ENCODE measurements at regions not wholly inside any gene's neighbourhood (a gene's known extent, or its start where the extent isn't known, plus 50 kb on each side); places are given as distances from the start of the nearest gene placed in this dataset.

- no TSS peak for BruUV-seq (replicated peaks)
- ChIA-PET CTCF (interaction anchor here (2.2 kb wide), 1 partner anchor 7 kb away, joined by 7 read pairs; no protein-coding TSS in a partner anchor), POLR2A (no interaction called here)
- Histone ChIP-seq H3K36me3 (ENCODE audit: control insufficient read depth, insufficient read depth, low read length) (no peaks in the 10 kb centered on the region), H3K4me1 (peaks cover 20% of the 10 kb centered on the region), H3K4me3 (ENCODE audit: low read depth, low read length) (no peak overlapping the region), H3K9me3 (no peaks in the 10 kb centered on the region), H3K27me3 (replicated peaks; ENCODE audit: control insufficient read depth, insufficient read depth, low read length) (no peaks in the 10 kb centered on the region)
- intact Hi-C loops (cut with micrococcal nuclease; ENCODE audit: unreplicated experiment): no loop called here
- no peak for TF ChIP-seq CTCF (IDR thresholded peaks at IDR 0.05; ENCODE audit: insufficient read depth in 1 of 2, low read depth in 1 of 2, low read length in 1 of 2, severe bottlenecking in 1 of 2, unreplicated experiment in 1 of 2)
- no peaks in the 10 kb centered on the region for H3K36me3 Mint-ChIP-seq (ENCODE audit: insufficient read depth, unreplicated experiment)
- no peak for DNase-seq
- no peak overlapping the region for H3K4me3 Mint-ChIP-seq (ENCODE audit: unreplicated experiment)
- H3K4me1 Mint-ChIP-seq (ENCODE audit: low read depth, unreplicated experiment): peaks cover 20% of the 10 kb centered on the region
- no peaks in the 10 kb centered on the region for H3K9me3 Mint-ChIP-seq (ENCODE audit: unreplicated experiment)
- H3K27me3 Mint-ChIP-seq (ENCODE audit: insufficient read depth, unreplicated experiment): no peaks in the 10 kb centered on the region
- no peak overlapping the region for H3K27ac Mint-ChIP-seq (ENCODE audit: unreplicated experiment)
These were observed 58.8 kb upstream of the TAC4 start for GRCh38 chr17:49906531-49907136.

- Mint-ChIP-seq H3K4me1 (ENCODE audit: low read depth, unreplicated experiment) (peaks cover 18% of the 10 kb centered on the region), H3K4me3 (ENCODE audit: unreplicated experiment) (no peak overlapping the region), H3K9me3 (ENCODE audit: unreplicated experiment) (no peaks in the 10 kb centered on the region), H3K27ac (ENCODE audit: unreplicated experiment) (no peak overlapping the region), H3K36me3 (ENCODE audit: insufficient read depth, unreplicated experiment) (no peaks in the 10 kb centered on the region), H3K27me3 (ENCODE audit: insufficient read depth, unreplicated experiment) (no peaks in the 10 kb centered on the region)
- no TSS peak for BruUV-seq (replicated peaks)
- no peak for TF ChIP-seq CTCF (IDR thresholded peaks at IDR 0.05; ENCODE audit: insufficient read depth in 1 of 2, low read depth in 1 of 2, low read length in 1 of 2, severe bottlenecking in 1 of 2, unreplicated experiment in 1 of 2)
- H3K27me3 ChIP-seq (replicated peaks; ENCODE audit: control insufficient read depth, insufficient read depth, low read length): no peaks in the 10 kb centered on the region
- H3K9me3 ChIP-seq: no peaks in the 10 kb centered on the region
- no peak for DNase-seq
- intact Hi-C loops (cut with micrococcal nuclease; ENCODE audit: unreplicated experiment): no loop called here
- no peaks in the 10 kb centered on the region for H3K36me3 ChIP-seq (ENCODE audit: control insufficient read depth, insufficient read depth, low read length)
- POLR2A ChIA-PET: no interaction called here
- CTCF ChIA-PET: interaction anchor here (2.2 kb wide), 1 partner anchor 8 kb away, joined by 7 read pairs; no protein-coding TSS in a partner anchor
- H3K4me1 ChIP-seq: peaks cover 16% of the 10 kb centered on the region
- H3K4me3 ChIP-seq (ENCODE audit: low read depth, low read length): no peak overlapping the region
These were observed 59.4 kb upstream of the TAC4 start for GRCh38 chr17:49907279-49907678.

- Mint-ChIP-seq H3K9me3 (ENCODE audit: unreplicated experiment) (no peaks in the 10 kb centered on the region), H3K4me1 (ENCODE audit: low read depth, unreplicated experiment) (peaks cover 15% of the 10 kb centered on the region), H3K36me3 (ENCODE audit: insufficient read depth, unreplicated experiment) (no peaks in the 10 kb centered on the region), H3K4me3 (ENCODE audit: unreplicated experiment) (no peak overlapping the region), H3K27me3 (ENCODE audit: insufficient read depth, unreplicated experiment) (no peaks in the 10 kb centered on the region), H3K27ac (ENCODE audit: unreplicated experiment) (no peak overlapping the region)
- no peak for TF ChIP-seq CTCF (IDR thresholded peaks at IDR 0.05; ENCODE audit: insufficient read depth in 1 of 2, low read depth in 1 of 2, low read length in 1 of 2, severe bottlenecking in 1 of 2, unreplicated experiment in 1 of 2)
- Histone ChIP-seq H3K27me3 (replicated peaks; ENCODE audit: control insufficient read depth, insufficient read depth, low read length) (no peaks in the 10 kb centered on the region), H3K9me3 (no peaks in the 10 kb centered on the region), H3K4me1 (peaks cover 10% of the 10 kb centered on the region), H3K36me3 (ENCODE audit: control insufficient read depth, insufficient read depth, low read length) (no peaks in the 10 kb centered on the region), H3K4me3 (ENCODE audit: low read depth, low read length) (no peak overlapping the region)
- DNase-seq: no peak
- intact Hi-C loops (cut with micrococcal nuclease; ENCODE audit: unreplicated experiment): no loop called here
- POLR2A ChIA-PET: interaction anchor here (0.6 kb wide), 1 partner anchor 32 kb away, joined by 9 read pairs; no protein-coding TSS in a partner anchor
- CTCF ChIA-PET: interaction anchor here (0.6 to 2.6 kb wide), 4 partner anchors 10 to 77 kb away, joined by 3 to 12 read pairs (median 5); no protein-coding TSS in a partner anchor
- no TSS peak for BruUV-seq (replicated peaks)
These were observed 59.9 kb upstream of the DLX4 start for GRCh38 chr17:49908782-49909714.
